ENCODE measurements at regions not wholly inside any gene's neighbourhood (a gene's known extent, or its start where the extent isn't known, plus 50 kb on each side); places are given as distances from the start of the nearest gene placed in this dataset.

GRCh38 chr10:3868271-3868664 is 83.3 kb upstream of the KLF6 start:
- TF ChIP-seq HNF4G (IDR thresholded peaks at IDR 0.05) = no peak
- no peak for TF ChIP-seq REST (IDR thresholded peaks at IDR 0.05)
- no peak for TF ChIP-seq RAD21 (IDR thresholded peaks at IDR 0.05)
- no peak for TF ChIP-seq JUND (IDR thresholded peaks at IDR 0.05)
- TF ChIP-seq TAF1 (conservative IDR thresholded peaks at IDR 0.05) = no peak
- no peak for TF ChIP-seq SP1 (IDR thresholded peaks at IDR 0.05)
- no peak for TF ChIP-seq RXRA (IDR thresholded peaks at IDR 0.05)
- no peak for TF ChIP-seq FOXA2 (IDR thresholded peaks at IDR 0.05)
- no peak for TF ChIP-seq NR2F2 (IDR thresholded peaks at IDR 0.05)
- TF ChIP-seq ATF3 (IDR thresholded peaks at IDR 0.05) = no peak
- no peak for TF ChIP-seq FOXA1 (IDR thresholded peaks at IDR 0.05)
- TF ChIP-seq HNF4A (conservative IDR thresholded peaks at IDR 0.05) = no peak
- no peak for TF ChIP-seq YY1 (IDR thresholded peaks at IDR 0.05)
- TF ChIP-seq GABPA (IDR thresholded peaks at IDR 0.05 in 1 of 2, conservative IDR thresholded peaks at IDR 0.05 in 1 of 2) = no peak
- no peak for TF ChIP-seq CTCF (IDR thresholded peaks at IDR 0.05; ENCODE audit: low read depth, low read length, missing input control)
- TF ChIP-seq EGR1 (IDR thresholded peaks at IDR 0.05; ENCODE audit: low read depth in 2 of 2) = no peak
- no peak for TF ChIP-seq MAX (IDR thresholded peaks at IDR 0.05)
- 83% methylated on average over 6 of the region's 6 CpGs for WGBS
- no peaks in the 10 kb centered on the region for H3K36me3 ChIP-seq (ENCODE audit: control insufficient read depth in 4 of 4, insufficient read depth in 3 of 4, low read depth in 1 of 4, low read length in 3 of 4)
- no peak overlapping the region for H3K27ac ChIP-seq (ENCODE audit: low read depth in 1 of 2, low read length in 2 of 2)
- H3K9me3 ChIP-seq (ENCODE audit: control insufficient read depth in 4 of 4, low read length in 3 of 4) = no peaks in the 10 kb centered on the region
- H3K4me3 ChIP-seq (ENCODE audit: low read depth in 1 of 3, low read length in 3 of 3) = no peak overlapping the region
- no peak for DNase-seq (ENCODE audit: low spot score)
- no peaks in the 10 kb centered on the region for H3K4me1 ChIP-seq (ENCODE audit: control insufficient read depth in 4 of 4, insufficient read depth in 4 of 4, low read length in 3 of 4)
- no peak overlapping the region for H3K9ac ChIP-seq (ENCODE audit: low read depth in 1 of 2, low read length in 2 of 2)
- no peaks in the 10 kb centered on the region for H3K27me3 ChIP-seq (ENCODE audit: control insufficient read depth in 4 of 4, insufficient read depth in 4 of 4, low read length in 3 of 4)

- WGBS = 78% methylated on average over 3 of the region's 3 CpGs
- H3K9me3 ChIP-seq (ENCODE audit: control insufficient read depth in 4 of 4, low read length in 3 of 4) = no peaks in the 10 kb centered on the region
- no peak overlapping the region for H3K4me3 ChIP-seq (ENCODE audit: low read depth in 1 of 3, low read length in 3 of 3)
- no peaks in the 10 kb centered on the region for H3K4me1 ChIP-seq (ENCODE audit: control insufficient read depth in 4 of 4, insufficient read depth in 4 of 4, low read length in 3 of 4)
- no peak overlapping the region for H3K27ac ChIP-seq (ENCODE audit: low read depth in 1 of 2, low read length in 2 of 2)
- no peaks in the 10 kb centered on the region for H3K27me3 ChIP-seq (ENCODE audit: control insufficient read depth in 4 of 4, insufficient read depth in 4 of 4, low read length in 3 of 4)
- H3K9ac ChIP-seq (ENCODE audit: low read depth in 1 of 2, low read length in 2 of 2) = no peak overlapping the region
- DNase-seq (ENCODE audit: low spot score) = no peak
- no peaks in the 10 kb centered on the region for H3K36me3 ChIP-seq (ENCODE audit: control insufficient read depth in 4 of 4, insufficient read depth in 3 of 4, low read depth in 1 of 4, low read length in 3 of 4)
- no peak for TF ChIP-seq MAX (IDR thresholded peaks at IDR 0.05)
- TF ChIP-seq CTCF (IDR thresholded peaks at IDR 0.05; ENCODE audit: low read depth, low read length, missing input control) = no peak
- no peak for TF ChIP-seq FOXA2 (IDR thresholded peaks at IDR 0.05)
- no peak for TF ChIP-seq GABPA (IDR thresholded peaks at IDR 0.05 in 1 of 2, conservative IDR thresholded peaks at IDR 0.05 in 1 of 2)
- no peak for TF ChIP-seq YY1 (IDR thresholded peaks at IDR 0.05)
- TF ChIP-seq REST (IDR thresholded peaks at IDR 0.05) = no peak
- no peak for TF ChIP-seq FOXA1 (IDR thresholded peaks at IDR 0.05)
- no peak for TF ChIP-seq NR2F2 (IDR thresholded peaks at IDR 0.05)
- no peak for TF ChIP-seq HNF4A (conservative IDR thresholded peaks at IDR 0.05)
- no peak for TF ChIP-seq TAF1 (conservative IDR thresholded peaks at IDR 0.05)
- TF ChIP-seq EGR1 (IDR thresholded peaks at IDR 0.05; ENCODE audit: low read depth in 2 of 2) = no peak
- no peak for TF ChIP-seq SP1 (IDR thresholded peaks at IDR 0.05)
- TF ChIP-seq JUND (IDR thresholded peaks at IDR 0.05) = no peak
- no peak for TF ChIP-seq RAD21 (IDR thresholded peaks at IDR 0.05)
- TF ChIP-seq HNF4G (IDR thresholded peaks at IDR 0.05) = no peak
- no peak for TF ChIP-seq RXRA (IDR thresholded peaks at IDR 0.05)
Measured at GRCh38 chr10:3867454-3868270, 82.7 kb upstream of the KLF6 start.

Data from liver (tissue), 8 donors.